Endothelial cell of hepatic sinusoid (primary cell): ENCODE measurements at regions not wholly inside any gene's neighbourhood (a gene's known extent, or its start where the extent isn't known, plus 50 kb on each side); places are given as distances from the start of the nearest gene placed in this dataset.
"Not testable (repeated sequence)": the region's sequence is repeated elsewhere in the genome, so short reads cannot be mapped to it uniquely, and the experiment has no call there.

ENCODE experiments used
- in situ Hi-C: cut with HindIII; loops from 2 replicates; pipeline ENCODE4 v1.10.0; 2017; ENCODE audit warnings: low sequenced_read_pairs

- in situ Hi-C loops = no loop called here
Measured at GRCh38 chr7:8809320-8809719, 375.9 kb downstream of the NXPH1 start.

GRCh38 chr7:8817448-8818036, 384.1 kb downstream of the NXPH1 start:
- in situ Hi-C loops = no loop called here

GRCh38 chr7:8818406-8818805, 385.0 kb downstream of the NXPH1 start:
- in situ Hi-C loops = no loop called here

- in situ Hi-C loops = no loop called here
Measured at GRCh38 chr7:8822595-8822994, 389.2 kb downstream of the NXPH1 start.

GRCh38 chr7:8823486-8823885, 390.1 kb downstream of the NXPH1 start:
- in situ Hi-C loops = no loop called here

GRCh38 chr7:8827329-8827728, 393.9 kb downstream of the NXPH1 start:
- in situ Hi-C loops = no loop called here

GRCh38 chr7:8829100-8829499, 395.7 kb downstream of the NXPH1 start:
- in situ Hi-C loops = no loop called here

- in situ Hi-C loops = no loop called here
Measured at GRCh38 chr7:8831376-8831775, 398.0 kb downstream of the NXPH1 start.

GRCh38 chr7:8833355-8833754, 399.9 kb downstream of the NXPH1 start:
- in situ Hi-C loops = no loop called here

GRCh38 chr7:8841171-8841570, 407.8 kb downstream of the NXPH1 start:
- in situ Hi-C loops = no loop called here

GRCh38 chr7:8871716-8872115, 438.3 kb downstream of the NXPH1 start:
- in situ Hi-C loops = no loop called here

GRCh38 chr7:8881916-8882315, 448.5 kb downstream of the NXPH1 start:
- in situ Hi-C loops = no loop called here

- in situ Hi-C loops = no loop called here
Measured at GRCh38 chr7:8885480-8886000, 452.1 kb downstream of the NXPH1 start.

- in situ Hi-C loops = not testable (repeated sequence)
Measured at GRCh38 chr7:8890346-8890745, 456.9 kb downstream of the NXPH1 start.

GRCh38 chr7:8893775-8894174, 460.4 kb downstream of the NXPH1 start:
- in situ Hi-C loops = no loop called here

GRCh38 chr7:8906396-8907075, 473.1 kb downstream of the NXPH1 start:
- in situ Hi-C loops = no loop called here

GRCh38 chr7:8908889-8909288, 475.5 kb downstream of the NXPH1 start:
- in situ Hi-C loops = no loop called here

GRCh38 chr7:8913682-8914081, 480.3 kb downstream of the NXPH1 start:
- in situ Hi-C loops = no loop called here

- in situ Hi-C loops = no loop called here
Measured at GRCh38 chr7:8921807-8922206, 488.4 kb downstream of the NXPH1 start.

- in situ Hi-C loops = no loop called here
Measured at GRCh38 chr7:8922726-8923125, 489.3 kb downstream of the NXPH1 start.

GRCh38 chr7:8923164-8923806, 489.9 kb downstream of the NXPH1 start:
- in situ Hi-C loops = no loop called here
